Stimulated activated CD8-positive, alpha-beta memory T cell treated with anti-CD3 and anti-CD28 coated beads, Interleukin-4, amount 100 ng/mL, for 24 hours (primary cell): ENCODE measurements at regions not wholly inside any gene's neighbourhood (a gene's known extent, or its start where the extent isn't known, plus 50 kb on each side); places are given as distances from the start of the nearest gene placed in this dataset.
"Not testable (repeated sequence)": the region's sequence is repeated elsewhere in the genome, so short reads cannot be mapped to it uniquely, and the experiment has no call there.

Source experiments
- DNase-seq: peaks from one replicate; pipeline ENCODE4 v3.0.0-alpha.2; 2020; ENCODE audit warnings: low read depth

DNA sequence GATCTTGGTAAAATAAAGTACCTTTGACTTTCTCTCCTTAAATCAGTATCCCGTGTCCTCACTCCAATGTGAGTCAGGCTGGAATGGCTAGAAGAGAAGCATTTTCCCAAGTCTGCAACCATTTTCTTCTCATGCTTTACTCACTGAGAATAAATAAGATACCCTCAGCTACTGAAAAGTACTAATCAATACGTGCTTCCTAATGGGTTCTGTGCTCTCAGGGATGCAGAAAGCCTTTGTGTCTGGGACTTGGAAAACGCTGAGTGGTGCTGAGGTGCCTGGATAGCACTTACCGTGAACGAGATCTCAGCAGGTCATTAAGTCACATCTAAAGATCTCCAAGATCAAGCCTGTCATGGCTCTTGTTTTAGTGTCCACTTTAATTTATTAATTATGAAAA, 672.3 kb upstream of the C16orf82 start:
- DNase-seq: no peak

DNA sequence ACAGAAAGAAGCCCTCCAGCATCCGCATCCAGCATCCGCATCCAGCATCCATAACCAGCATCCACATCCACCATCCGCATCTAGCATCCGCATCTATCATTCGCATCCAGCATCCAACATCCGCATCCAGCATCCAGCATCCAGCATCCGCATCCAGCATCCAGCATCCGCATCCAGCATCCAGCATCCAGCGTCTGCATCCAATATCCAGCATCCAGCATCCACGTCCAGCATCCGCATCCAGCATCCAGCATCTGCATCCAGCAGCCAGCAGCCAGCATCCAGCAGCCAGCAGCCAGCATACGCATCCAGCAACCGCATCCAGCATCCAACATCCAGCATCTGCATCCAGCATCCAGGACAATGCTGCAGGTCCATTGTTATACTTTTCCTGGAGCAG, 671.0 kb upstream of the C16orf82 start:
- no peak for DNase-seq

DNA sequence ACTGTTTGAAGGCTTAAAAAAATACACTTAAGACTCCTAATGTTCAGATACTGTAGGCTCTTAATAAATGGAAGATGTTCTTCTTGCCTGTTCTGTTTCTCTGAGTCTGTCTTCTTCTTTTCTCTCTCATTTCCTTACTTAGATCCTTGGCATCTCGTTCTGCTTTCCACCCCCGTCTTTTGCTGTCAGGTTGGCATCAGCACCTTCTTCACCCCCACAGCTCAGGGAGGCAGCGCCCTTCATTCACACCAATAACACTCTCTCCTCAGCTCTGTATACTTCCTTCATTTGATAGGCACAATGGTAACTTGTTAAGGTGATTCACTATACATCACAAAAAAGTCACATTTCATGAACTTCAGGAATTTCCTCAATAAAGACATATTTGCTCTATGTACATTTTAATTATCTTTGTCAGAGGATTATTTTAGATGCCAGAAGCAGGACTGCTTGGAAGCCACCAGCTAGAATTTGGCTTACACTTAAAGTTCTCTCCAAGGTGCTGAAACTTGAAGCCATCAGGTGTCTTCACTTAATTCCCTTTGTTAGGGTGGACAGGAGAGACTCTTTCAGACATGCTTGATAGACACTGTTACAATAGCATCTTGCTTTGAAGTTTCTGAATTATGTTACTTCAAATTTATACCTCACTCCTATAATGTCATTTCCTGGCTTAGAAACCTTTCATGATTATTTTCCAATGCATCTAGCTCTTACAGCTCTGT, 670.1 kb upstream of the C16orf82 start:
- no peak for DNase-seq

DNA sequence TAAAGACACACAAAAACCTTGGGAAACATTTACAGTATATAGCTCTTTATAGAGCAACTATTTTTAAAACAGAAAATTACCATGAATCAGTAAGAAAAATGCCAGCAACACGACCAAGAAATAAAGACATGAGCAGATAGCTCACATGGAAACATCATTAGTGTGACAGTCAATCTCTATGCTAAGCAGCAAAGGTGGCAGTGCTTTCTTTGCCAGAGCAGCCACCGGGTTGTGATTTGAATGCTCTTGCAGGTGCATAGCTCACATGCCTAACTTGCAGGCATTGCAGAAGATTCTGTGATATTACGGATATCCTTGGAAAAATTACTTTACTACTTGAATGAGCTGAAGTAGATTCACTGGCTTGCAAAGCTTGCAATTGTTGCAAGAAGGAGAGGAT, 652.9 kb upstream of the C16orf82 start:
- no peak for DNase-seq

DNA sequence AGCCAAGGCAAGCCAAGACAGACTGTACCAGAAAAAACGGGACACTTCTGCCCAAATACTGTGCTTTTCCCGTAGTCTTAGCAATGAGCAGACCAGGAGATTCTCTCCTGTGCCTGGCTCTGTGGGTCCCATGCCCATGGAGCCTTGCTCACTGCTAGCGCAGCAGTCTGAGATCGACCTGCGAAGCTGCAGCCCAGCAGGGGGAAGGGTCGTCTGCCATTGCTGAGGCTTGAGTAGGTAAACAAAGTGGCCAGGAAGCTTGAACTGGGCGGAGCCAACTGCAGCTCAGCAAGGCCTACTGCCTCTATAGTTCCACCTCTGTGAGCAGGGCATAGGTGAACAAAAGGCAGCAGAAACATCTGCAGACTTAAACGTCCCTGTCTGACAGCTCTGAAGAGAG, 647.3 kb upstream of the C16orf82 start:
- not testable (repeated sequence) for DNase-seq

DNA sequence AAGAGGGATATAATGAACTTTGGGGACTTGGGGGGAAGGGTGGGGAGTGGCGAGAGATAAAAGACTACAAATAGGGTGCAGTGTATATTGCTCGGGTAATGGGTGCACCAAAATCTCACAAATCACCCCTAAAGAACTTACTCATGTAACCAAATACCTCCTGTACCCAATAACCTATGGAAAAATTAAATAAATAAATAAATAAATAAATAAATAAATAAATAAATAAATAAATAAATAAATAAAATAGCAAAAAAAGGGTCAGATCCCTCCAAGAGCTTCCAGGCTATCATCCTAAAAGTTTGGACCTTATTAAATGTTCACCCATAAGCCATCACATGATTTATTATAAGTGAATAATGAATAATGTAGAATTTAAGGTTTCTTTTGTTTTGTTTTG, 636.1 kb upstream of the C16orf82 start:
- DNase-seq: no peak

DNA sequence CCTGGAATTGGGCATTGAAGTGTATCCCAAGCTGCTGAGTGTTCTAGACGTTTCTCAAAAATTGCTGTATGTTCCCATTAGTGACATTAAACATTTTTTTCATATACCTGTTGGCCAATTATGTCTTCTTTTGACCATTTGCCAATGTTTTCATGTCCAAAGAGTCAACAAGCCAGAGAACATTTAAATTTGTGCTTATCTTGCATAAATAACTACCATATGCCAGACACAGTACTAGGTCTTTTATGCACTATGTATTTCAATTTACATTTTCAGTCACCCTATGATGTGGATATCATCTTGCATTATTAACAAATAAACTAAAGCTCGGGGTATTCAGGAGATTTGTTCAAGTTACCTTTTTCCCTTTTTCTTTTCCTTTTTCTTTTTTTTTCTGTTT, 632.9 kb upstream of the C16orf82 start:
- DNase-seq: no peak

DNA sequence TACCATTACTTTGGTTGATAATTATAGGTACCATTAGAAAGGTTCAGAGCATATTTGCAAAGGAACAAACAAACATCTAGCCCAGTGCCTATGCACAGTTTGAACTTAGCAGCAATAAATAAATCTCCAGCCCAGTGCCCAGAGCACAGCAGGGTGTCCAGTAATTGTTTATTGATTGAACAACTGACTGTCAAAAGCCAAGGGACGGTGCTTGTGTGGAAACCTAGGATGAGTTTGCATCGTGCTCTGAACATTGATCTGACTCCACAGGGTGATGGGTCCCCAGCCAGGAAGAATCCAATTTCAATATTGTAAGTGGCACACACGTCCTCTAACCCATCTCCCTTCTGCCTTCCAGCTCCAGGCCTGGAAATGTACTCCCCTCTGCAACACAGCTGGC, 625.5 kb upstream of the C16orf82 start:
- DNase-seq: no peak

DNA sequence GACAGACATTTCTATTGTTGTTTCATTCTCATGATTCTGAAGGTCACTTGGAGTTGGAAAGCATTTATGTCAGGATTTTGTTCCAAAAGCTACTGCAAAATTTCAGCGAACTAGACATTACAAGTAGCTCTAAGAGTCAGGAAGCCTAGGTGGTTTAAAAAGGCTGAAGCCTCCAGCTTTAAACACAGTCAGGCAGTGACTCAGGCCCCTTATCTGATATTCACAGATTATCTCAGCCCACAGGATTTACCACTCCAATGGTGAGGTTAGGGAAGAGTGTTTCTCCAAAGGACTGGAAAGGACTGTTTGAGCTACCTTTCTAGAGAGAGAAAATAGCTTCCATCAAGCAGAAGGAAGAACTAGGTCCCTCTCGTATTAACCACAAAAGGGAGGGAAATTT, 624.4 kb upstream of the C16orf82 start:
- DNase-seq: no peak

DNA sequence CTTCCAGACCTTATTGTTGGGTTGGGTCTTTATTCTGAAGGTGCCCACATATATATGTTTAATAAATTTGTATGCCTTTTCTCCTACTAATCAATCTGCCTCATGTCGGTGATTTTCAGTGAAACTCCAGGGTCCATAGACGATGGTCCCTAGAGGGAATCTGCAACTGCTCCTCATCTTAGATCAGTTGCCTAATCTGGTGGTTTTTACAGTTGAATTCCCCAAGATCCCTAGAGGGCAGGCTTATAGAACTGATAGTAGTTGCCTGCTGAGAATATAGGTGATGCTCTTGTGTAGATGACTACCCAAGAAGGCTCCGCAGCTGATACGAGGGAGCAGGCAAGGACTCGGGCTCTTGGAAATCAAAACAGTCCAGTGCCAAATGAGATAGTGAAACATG, 619.2 kb upstream of the C16orf82 start:
- DNase-seq: no peak

DNA sequence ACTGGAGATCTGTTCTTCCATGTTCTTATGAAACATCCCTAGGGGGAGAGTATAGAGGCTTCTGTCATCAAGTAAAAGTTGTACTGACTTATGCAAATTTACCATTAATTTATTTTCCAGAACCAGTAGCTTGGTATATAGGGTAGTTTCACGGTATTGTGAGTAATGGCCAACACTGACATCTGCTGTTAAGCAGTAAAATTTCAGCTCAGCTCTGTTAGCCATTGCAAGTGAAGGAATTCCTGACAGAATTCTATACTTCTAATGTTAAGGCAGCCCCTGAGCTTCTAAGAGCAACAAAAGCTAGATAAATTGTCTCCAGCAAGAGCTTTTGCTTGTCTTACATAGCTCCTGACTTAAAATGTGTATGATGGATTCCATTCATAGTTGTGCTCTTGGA, 613.5 kb upstream of the C16orf82 start:
- no peak for DNase-seq

DNA sequence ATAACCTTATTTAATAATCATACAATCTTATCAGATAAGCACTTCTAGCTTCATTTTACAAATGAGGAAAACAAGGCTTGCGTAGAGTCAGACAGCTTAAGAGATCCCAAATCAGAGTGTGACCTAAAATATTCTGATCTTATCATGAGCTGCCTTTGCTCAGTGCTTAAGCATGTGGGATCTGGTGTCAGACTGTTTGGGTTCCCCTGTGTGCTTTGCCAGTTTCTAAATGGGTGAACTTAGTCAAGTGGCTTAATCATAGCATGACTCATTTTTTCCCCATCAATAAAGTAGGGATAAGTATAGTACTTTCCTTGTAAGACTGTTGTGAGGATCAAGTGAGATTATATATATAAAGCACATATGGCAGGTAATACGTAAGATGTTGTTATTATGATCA, 612.6 kb upstream of the C16orf82 start:
- DNase-seq: no peak

DNA sequence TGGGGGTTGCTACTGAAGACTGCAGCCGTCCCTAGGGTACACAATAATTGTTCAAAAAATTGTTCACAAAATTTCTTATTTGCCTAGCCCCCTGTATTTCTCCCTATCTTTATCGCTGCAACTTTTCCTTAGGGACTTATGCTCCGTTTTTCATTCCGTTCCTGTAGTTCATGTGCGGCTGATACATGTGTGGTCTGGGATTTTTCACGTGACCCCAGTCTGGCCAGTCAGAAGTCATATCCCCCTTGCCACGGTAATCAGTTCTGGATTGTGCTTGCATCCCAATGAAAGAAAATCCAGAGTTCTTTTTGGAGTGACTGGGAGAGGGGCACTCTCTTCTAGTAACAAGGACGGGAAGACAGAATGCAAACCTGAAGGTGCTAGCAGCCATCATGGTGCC, 610.7 kb upstream of the C16orf82 start:
- DNase-seq: no peak

DNA sequence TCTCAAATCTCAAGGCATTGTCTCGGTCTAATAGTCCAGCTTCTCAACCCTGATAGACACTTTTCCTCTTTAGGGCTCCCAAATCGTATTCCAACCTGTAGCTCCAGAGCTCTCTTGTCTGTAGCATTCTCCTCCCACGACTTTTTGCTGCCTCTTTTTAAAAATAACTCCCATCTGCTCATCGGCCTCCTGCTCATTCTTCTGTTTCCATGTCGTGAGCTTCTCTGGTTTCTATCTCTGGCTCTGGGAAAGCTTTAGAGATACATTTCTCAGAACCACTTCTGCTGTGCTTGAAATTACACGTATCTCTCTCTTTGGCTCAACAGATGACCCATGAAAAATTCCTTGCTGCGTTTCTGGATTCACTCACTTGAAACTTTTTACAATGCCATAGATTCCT, 609.6 kb upstream of the C16orf82 start:
- DNase-seq: no peak

DNA sequence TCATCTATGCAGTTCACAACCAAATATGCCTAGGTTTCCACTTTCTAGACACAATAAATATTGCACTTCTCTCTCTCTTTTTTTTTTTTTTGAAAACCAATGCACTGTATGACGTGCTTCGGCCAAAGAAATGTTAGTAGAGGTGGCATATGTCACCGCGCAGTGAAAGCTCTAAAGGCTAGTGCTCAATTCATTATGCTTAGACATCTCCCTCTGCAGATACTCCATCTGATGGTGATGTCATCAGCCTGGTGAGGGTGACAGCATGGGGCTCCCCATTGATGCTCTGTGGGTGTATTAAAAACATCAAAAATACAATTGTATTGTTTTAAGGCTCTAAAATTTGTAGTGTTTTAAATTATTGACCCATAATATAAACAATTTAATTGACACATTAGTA, 608.8 kb upstream of the C16orf82 start:
- no peak for DNase-seq

DNA sequence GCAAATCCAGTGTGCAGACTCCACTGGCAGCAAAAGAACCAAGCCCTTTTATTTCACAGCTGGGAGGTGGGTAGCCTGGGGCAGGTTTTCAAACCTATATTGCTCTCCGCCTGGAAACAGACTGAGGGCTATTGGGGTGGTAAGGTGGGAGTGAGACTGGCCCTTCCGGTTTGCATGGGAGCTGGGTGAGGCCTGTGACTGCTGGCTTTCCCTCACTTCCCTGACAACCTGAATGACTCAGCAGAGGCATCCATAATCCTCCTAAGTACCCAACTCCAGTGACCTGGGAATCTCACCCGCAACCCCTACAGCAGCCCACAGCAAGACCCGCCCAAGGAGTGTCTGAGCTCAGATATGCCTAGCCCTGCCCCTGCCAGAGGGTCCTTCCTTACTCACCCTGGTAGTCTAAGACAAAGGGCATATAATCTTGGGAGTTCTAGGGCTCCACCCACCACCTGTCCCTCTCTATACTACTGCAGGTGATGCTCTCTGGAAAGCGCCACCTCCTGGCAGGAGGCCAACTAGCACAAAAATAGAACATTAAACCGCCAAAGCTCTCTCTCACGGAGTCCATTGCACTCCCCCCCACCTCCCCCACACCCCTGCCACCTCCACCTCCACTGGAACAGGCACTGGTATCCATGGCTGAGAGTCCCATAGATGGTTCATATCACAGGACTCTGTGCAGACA, 602.0 kb upstream of the C16orf82 start:
- no peak for DNase-seq

DNA sequence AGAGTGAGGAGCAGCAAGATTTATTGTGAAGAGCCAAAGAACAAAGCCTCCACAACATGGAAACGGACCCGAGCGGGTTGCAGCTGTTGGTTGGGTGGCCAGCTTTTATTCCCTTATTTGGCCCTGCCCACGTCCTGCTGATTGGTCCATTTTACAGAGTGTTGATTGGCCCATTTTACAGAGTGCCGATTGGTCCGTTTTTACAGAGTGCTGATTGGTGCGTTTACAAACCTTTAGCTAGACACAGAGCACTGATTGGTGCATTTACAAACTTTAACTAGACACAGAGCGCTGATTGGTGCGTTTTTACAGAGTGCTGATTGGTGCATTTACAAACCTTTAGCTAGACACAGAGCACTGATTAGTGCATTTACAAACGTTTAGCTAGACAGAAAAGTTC, 592.3 kb upstream of the C16orf82 start:
- DNase-seq: not testable (repeated sequence)

DNA sequence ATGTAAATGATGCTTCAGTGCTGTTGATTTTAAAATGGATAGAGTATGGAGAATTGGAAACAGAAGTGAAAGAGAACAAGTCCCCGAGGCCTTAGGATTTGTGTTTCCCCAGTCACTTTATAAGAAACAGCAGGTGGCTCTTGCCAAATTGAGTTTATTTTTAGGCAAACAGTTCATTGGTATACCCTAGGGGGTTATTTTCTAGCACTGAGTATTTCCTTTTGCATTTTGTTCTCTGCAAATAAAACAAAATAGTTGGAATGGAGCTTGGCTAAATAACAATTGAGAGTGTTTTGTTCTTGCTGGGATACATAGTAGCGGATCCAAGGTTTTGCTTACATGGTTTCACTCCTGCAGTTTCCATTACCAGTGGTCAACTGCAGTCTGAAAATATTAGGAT, 591.1 kb upstream of the C16orf82 start:
- DNase-seq: no peak

DNA sequence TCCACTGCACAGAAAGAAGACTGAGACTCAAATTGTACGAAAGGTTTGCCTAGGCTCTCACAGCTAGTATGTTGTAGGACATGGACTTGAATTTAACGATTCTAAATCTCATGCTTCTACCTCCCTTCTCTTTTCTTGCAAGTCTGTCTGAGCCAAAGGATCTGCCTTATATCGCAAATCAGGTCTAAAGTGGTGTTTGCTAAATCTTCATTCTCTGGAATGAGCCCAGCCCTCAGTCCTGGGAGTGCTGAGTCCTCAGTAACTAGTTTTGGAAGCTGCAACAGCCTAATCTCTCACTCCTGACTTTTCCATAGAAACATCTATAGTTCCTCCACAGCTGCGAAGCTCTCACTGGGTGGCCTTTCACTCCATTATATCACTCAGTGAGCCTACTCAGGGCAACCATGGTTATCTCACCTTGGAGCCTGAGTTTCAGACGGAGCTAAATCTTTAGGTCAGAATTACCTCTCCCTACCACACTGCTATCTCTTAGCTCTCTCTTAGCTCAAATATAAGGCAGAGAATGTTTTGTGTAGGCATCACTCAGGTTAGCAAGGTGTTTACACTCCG, 575.5 kb upstream of the C16orf82 start:
- no peak for DNase-seq

DNA sequence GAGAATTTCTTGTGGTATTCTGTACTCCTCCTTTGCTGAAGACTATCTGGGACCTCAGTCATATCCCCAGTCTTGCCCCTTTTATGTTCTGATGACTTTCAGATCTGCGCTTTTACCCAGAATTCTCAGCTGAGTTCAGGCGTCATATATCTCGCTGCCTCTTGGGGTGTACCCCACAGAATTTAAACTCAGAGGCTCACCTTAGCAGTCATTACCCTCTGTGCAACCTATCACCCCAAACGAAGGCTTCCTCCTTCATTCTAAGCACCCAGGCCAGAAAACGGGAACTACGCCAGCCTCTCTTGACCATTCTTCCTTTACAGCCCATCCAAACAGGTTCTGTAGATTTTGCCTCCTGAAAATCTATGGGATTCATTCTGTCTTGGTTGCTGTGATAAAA, 574.8 kb upstream of the C16orf82 start:
- DNase-seq: no peak

DNA sequence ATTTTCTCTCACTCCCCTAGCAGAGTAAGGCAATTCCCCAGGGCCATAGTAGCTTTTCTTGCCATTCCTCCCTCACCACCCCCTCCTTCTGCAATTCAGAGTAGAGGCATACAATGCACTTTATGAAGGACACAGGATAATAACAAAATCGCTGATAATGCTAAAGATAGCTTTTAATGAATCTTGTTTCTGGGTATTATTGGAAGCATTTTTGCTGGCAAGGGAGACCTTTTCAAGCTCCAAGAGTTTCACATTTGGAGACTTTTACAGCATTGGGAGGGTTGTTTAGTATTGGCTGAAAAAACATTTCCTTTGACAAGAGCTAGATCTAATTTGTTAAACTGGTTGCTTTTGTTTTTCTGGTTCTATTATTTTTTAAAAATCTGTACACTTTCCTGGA, 573.0 kb upstream of the C16orf82 start:
- no peak for DNase-seq

DNA sequence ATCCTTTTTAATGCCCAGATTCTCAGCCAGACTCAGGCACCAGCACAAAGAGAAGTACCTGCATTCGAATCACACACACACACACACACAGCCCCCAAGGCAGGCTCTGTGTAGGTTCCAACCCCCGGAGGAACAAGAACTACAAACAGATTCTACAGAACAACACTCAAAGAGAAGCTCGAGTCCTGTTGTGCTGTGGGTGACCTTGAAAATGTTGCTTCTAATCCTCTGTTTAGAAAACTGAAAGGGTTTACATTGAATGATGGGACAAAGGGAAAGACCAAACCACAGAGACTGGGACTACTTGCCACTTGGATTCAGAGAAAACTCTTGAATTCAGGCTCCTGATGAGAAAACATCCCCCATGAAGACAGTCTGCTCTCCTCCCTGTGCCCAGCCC, 568.8 kb upstream of the C16orf82 start:
- no peak for DNase-seq

DNA sequence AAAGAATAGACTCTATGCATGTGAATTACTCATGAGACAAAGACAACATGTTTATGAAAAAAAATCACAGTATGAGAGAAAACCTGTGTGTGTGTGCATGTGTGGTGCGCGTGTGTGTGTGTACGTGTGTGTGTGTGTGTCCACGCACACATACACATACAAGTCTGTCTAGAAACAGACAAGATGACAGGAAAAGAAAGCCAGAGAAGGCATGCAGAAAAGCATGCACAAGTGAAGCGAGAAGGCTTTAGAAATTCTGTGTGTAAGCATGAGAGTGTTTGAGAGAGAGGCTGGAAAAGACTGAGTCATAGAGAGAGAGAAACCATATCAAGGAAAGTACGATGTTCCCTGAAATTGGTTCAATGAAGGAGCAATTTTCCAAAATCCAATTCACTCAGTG, 566.4 kb upstream of the C16orf82 start:
- DNase-seq: no peak

DNA sequence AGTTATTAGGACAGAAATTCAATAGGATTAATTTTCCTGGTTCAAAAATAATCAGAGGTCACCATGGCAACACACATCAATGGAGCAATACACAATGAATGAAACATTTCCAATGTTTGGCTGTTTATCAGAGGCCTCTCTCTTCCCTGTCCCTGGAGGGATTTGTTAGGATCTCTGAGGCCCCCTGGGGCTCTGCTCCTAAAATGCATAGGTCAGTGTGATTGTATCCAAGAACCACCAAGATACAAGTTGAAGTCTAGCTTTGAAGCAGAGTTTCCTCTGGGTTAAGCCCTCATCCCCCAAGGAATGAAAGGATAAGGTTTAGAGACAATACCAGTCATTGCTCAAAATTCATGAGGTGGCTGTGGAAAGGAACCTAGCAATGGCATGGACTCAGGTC, 561.2 kb upstream of the C16orf82 start:
- DNase-seq: no peak
